Chondrocyte (in vitro differentiated cells): ENCODE measurements at regions not wholly inside any gene's neighbourhood (a gene's known extent, or its start where the extent isn't known, plus 50 kb on each side); places are given as distances from the start of the nearest gene placed in this dataset.

ENCODE experiments used
- DNase-seq: peaks from one replicate; pipeline ENCODE4 v3.0.0; 2021; ENCODE audit warnings: mixed read lengths, low spot score
- H3K27ac Mint-ChIP-seq: one replicate; pipeline ENCODE4 v1.8.0; 2021; ENCODE audit warnings: mild to moderate bottlenecking, moderate library complexity, mixed read lengths; ENCODE audit not compliant: unreplicated experiment
- H3K27me3 Mint-ChIP-seq: 2 replicates; pipeline ENCODE4 v1.8.0; 2021; ENCODE audit warnings: low read depth, mixed read lengths
- H3K36me3 Mint-ChIP-seq: 2 replicates; pipeline ENCODE4 v1.8.0; 2021; ENCODE audit warnings: low read depth, mixed read lengths
- H3K4me1 Mint-ChIP-seq: 2 replicates; pipeline ENCODE4 v1.8.0; 2021; ENCODE audit warnings: low read depth, mild to moderate bottlenecking, mixed read lengths
- H3K4me3 Mint-ChIP-seq: one replicate; pipeline ENCODE4 v1.8.0; 2021; ENCODE audit warnings: mild to moderate bottlenecking, moderate library complexity, mixed read lengths; ENCODE audit not compliant: unreplicated experiment
- H3K9me3 Mint-ChIP-seq: 2 replicates; pipeline ENCODE4 v1.8.0; 2021; ENCODE audit warnings: low read depth, mixed read lengths
- CTCF ChIP-seq: fragments of 200-600 bp; sonication (generic); IDR thresholded peaks from 2 replicates; pipeline ENCODE4 v1.5.0; 2021; ENCODE audit warnings: antibody characterized with exemption, mild to moderate bottlenecking, moderate library complexity

DNA sequence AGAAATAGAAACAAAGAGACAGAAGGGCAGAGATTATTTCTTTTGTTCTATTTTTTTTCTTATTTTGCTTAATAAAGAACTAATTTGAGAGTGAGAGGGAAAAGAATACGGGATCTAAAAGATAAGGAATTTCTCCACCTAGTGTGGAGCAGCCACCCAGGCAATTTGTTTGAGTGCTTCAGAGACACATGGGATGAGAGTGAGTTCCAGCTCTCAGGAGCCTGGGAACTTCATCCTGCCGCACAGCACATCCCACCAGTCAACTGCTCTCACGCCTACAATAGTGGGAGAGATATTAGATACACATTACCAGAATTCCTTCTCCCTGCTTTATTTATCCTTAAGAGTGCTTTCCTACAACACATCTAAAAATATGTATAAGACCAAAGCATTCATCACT lies 946.4 kb downstream of the PDHA2 start:
- Mint-ChIP-seq H3K27me3 (no peaks in the 10 kb centered on the region), H3K4me3 (no peak overlapping the region), H3K36me3 (no peaks in the 10 kb centered on the region), H3K9me3 (no peaks in the 10 kb centered on the region), H3K4me1 (peaks cover 5% of the 10 kb centered on the region), H3K27ac (no peak overlapping the region)
- no peak for TF ChIP-seq CTCF
- DNase-seq, result no peak

- Mint-ChIP-seq H3K9me3 (no peaks in the 10 kb centered on the region), H3K27me3 (no peaks in the 10 kb centered on the region), H3K4me3 (no peak overlapping the region), H3K36me3 (no peaks in the 10 kb centered on the region), H3K4me1 (peaks cover 5% of the 10 kb centered on the region), H3K27ac (no peak overlapping the region)
- no peak for DNase-seq
- TF ChIP-seq CTCF, result no peak
These were observed 947.9 kb downstream of the PDHA2 start for GRCh38 chr4:96787766-96788165.

DNA sequence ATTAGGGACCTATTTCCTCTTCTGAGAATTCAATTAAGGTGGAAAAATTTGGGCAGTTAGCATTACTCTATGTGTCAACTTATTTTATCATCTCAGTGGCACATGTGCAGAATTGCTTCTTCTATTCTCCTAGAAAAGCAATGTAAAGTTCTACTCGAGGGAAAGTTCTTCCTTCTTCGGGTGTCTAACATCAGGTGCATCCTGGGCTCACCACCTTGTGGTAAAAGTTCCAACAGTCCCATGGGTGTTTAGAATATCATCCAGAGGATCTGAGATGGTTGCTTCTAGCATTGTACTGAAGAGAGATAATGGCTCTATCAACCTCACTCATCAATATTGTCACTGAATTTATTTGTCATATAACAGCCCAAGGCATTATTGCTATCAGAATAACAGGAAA lies 969.7 kb downstream of the PDHA2 start:
- Mint-ChIP-seq H3K9me3 (peaks cover 15% of the 10 kb centered on the region), H3K4me3 (no peak overlapping the region), H3K36me3 (no peaks in the 10 kb centered on the region), H3K27ac (no peak overlapping the region), H3K27me3 (peaks cover 11% of the 10 kb centered on the region), H3K4me1 (no peaks in the 10 kb centered on the region)
- no peak for DNase-seq
- TF ChIP-seq CTCF, result no peak

DNA sequence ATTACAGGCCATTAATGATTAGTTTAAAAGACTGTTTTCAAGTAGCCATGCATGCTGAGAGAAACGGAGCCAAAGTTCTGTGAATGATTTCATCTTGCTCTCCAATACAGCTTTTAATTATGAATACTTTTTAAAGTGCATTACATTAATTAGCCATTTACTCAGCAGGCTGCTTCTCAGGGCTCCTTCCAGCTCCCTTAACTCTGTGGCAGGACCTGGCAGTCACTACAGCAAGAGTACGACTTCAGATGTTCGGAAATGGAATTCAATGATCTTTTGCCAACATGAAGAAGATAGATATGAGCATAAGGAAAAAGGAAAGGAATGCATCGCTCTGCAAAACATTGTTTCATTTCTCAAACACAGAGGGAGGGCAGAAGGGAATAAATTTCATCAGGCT lies 987.2 kb downstream of the PDHA2 start:
- Mint-ChIP-seq H3K4me3 (no peak overlapping the region), H3K4me1 (peaks cover 19% of the 10 kb centered on the region), H3K9me3 (peaks cover 3% of the 10 kb centered on the region), H3K36me3 (no peaks in the 10 kb centered on the region), H3K27me3 (no peaks in the 10 kb centered on the region), H3K27ac (peak overlapping the region; percentile 7)
- DNase-seq, result no peak
- TF ChIP-seq CTCF, result no peak

- no peaks in the 10 kb centered on the region for H3K36me3 Mint-ChIP-seq
- peak overlapping the region; percentile 88 for H3K27ac Mint-ChIP-seq
- peak overlapping the region; percentile 21 for H3K4me3 Mint-ChIP-seq
- DNase-seq, result no peak
- no peak for TF ChIP-seq CTCF
- peaks cover 35% of the 10 kb centered on the region for H3K4me1 Mint-ChIP-seq
- peaks cover 3% of the 10 kb centered on the region for H3K9me3 Mint-ChIP-seq
- no peaks in the 10 kb centered on the region for H3K27me3 Mint-ChIP-seq
These were observed 993.9 kb downstream of the PDHA2 start for GRCh38 chr4:96833831-96834230.
